Left colon (tissue), 2 donors: ENCODE measurements at regions not wholly inside any gene's neighbourhood (a gene's known extent, or its start where the extent isn't known, plus 50 kb on each side); places are given as distances from the start of the nearest gene placed in this dataset.

Experiments
- ATAC-seq: fragments of 200-7000 bp; cut with Tn5 transposase; one replicate; pipeline ENCODE4 v1.9.1; 2020; ENCODE audit warnings: mild to moderate bottlenecking, moderate library complexity
- DNase-seq, 2 donors: peaks; one replicate each; pipeline ENCODE4 v3.0.0-alpha.2; 2020
- intact Hi-C, 2 donors: fragments of 100-400 bp; cut with DNase I in 1 of 2; cut with micrococcal nuclease in 1 of 2; formaldehyde crosslinking; loops; one replicate each; pipeline versions ENCODE4 v1.11.2 to v1.14.0; 2022; cut with DNase I, micrococcal nuclease
- donor health status: DM: no; HTN: no; CAD: no.
- donor health status: DM: yes; HTN: yes; CAD: no.

GRCh38 chr6:84492241-84493165, 265.1 kb upstream of the CEP162 start:
- DNase-seq (no peak), ATAC-seq (no peak)
- intact Hi-C loops, result no loop called here

- DNase-seq, result no peak
- intact Hi-C loops, result no loop called here
- no peak for ATAC-seq
Measured at GRCh38 chr6:84489598-84489997, 262.2 kb upstream of the CEP162 start.

GRCh38 chr6:84486526-84486925, 259.1 kb upstream of the CEP162 start:
- ATAC-seq (no peak), DNase-seq (no peak)
- intact Hi-C loops, result no loop called here

- no peak for ATAC-seq
- intact Hi-C loops, result no loop called here
- no peak for DNase-seq
Measured at GRCh38 chr6:84469144-84469543, 241.7 kb upstream of the CEP162 start.

- intact Hi-C loops, result no loop called here
- ATAC-seq, result no peak
- no peak for DNase-seq
Measured at GRCh38 chr6:84467296-84467695, 239.9 kb upstream of the CEP162 start.

GRCh38 chr6:84466511-84466910, 239.1 kb upstream of the CEP162 start:
- intact Hi-C loops, result no loop called here
- no peak for ATAC-seq
- DNase-seq, result no peak

GRCh38 chr6:84464471-84464870, 237.0 kb upstream of the CEP162 start:
- DNase-seq, result no peak
- ATAC-seq, result no peak
- intact Hi-C loops, result no loop called here

GRCh38 chr6:84462698-84463097, 235.3 kb upstream of the CEP162 start:
- ATAC-seq, result no peak
- DNase-seq, result no peak
- intact Hi-C loops, result no loop called here

- intact Hi-C loops, result no loop called here
- no peak for ATAC-seq
Measured at GRCh38 chr6:84461461-84461860, 234.0 kb upstream of the CEP162 start.

GRCh38 chr6:84460491-84460890, 233.0 kb upstream of the CEP162 start:
- DNase-seq (no peak), ATAC-seq (no peak)
- intact Hi-C loops, result no loop called here

More at GRCh38 chr6:84461461-84461860, 234.0 kb upstream of the CEP162 start:
- DNase-seq, result no peak

GRCh38 chr6:84459401-84459800, 232.0 kb upstream of the CEP162 start:
- intact Hi-C loops, result no loop called here
- DNase-seq (no peak), ATAC-seq (no peak)

- intact Hi-C loops, result no loop called here
- no peak for ATAC-seq
- no peak for DNase-seq
Measured at GRCh38 chr6:84458271-84458670, 230.8 kb upstream of the CEP162 start.

- intact Hi-C loops, result no loop called here
- ATAC-seq, result peak; percentile 67
- DNase-seq, result no peak
Measured at GRCh38 chr6:84457276-84457675, 229.8 kb upstream of the CEP162 start.

GRCh38 chr6:84456803-84457202, 229.4 kb upstream of the CEP162 start:
- intact Hi-C loops, result no loop called here
- ATAC-seq, result peak; percentile 61
- DNase-seq, result no peak

- intact Hi-C loops, result no loop called here
- no peak for ATAC-seq
- DNase-seq, result no peak
Measured at GRCh38 chr6:84455511-84456029, 228.1 kb upstream of the CEP162 start.

- intact Hi-C loops, result no loop called here
- DNase-seq (no peak), ATAC-seq (no peak)
Measured at GRCh38 chr6:84453499-84453898, 226.1 kb upstream of the CEP162 start.

GRCh38 chr6:84450018-84450417, 222.6 kb upstream of the CEP162 start:
- ATAC-seq (no peak), DNase-seq (no peak)
- intact Hi-C loops, result no loop called here

GRCh38 chr6:84449220-84449619, 221.8 kb upstream of the CEP162 start:
- intact Hi-C loops, result no loop called here
- ATAC-seq (no peak), DNase-seq (no peak)

GRCh38 chr6:84448331-84448730, 220.9 kb upstream of the CEP162 start:
- ATAC-seq (no peak), DNase-seq (no peak)
- intact Hi-C loops, result no loop called here

- intact Hi-C loops, result no loop called here
- DNase-seq, result no peak
- no peak for ATAC-seq
Measured at GRCh38 chr6:84447651-84448050, 220.2 kb upstream of the CEP162 start.

- intact Hi-C loops, result no loop called here
- DNase-seq, result no peak
- ATAC-seq, result no peak
Measured at GRCh38 chr6:84445068-84445467, 217.6 kb upstream of the CEP162 start.
